Fibroblast of skin of right quadriceps (primary cell): ENCODE measurements at regions not wholly inside any gene's neighbourhood (a gene's known extent, or its start where the extent isn't known, plus 50 kb on each side); places are given as distances from the start of the nearest gene placed in this dataset.
"Not testable (repeated sequence)": the region's sequence is repeated elsewhere in the genome, so short reads cannot be mapped to it uniquely, and the experiment has no call there.

Experiments
- DNase-seq: peaks from one replicate; pipeline ENCODE4 v3.0.0-alpha.2; 2013

DNA sequence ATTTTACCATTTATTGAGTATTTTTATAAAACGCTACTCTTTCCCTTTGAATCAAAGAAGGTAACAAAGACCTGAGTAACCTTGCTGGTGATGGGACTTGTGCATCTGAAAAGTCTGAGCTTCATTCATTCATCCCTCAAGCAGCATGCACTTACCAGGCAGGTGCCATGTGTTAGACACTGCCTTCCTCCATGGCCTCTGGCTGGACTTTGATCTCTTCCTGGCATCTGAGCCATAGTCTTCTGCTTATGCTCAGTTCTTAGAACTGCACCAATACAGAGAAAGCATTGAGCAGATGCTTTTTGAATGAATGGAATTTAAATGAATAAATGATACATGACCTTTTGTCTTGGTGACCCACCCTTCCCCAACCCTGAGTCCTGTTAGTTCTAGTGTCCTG lies 251.4 kb upstream of the COPS8 start:
- no peak for DNase-seq

DNA sequence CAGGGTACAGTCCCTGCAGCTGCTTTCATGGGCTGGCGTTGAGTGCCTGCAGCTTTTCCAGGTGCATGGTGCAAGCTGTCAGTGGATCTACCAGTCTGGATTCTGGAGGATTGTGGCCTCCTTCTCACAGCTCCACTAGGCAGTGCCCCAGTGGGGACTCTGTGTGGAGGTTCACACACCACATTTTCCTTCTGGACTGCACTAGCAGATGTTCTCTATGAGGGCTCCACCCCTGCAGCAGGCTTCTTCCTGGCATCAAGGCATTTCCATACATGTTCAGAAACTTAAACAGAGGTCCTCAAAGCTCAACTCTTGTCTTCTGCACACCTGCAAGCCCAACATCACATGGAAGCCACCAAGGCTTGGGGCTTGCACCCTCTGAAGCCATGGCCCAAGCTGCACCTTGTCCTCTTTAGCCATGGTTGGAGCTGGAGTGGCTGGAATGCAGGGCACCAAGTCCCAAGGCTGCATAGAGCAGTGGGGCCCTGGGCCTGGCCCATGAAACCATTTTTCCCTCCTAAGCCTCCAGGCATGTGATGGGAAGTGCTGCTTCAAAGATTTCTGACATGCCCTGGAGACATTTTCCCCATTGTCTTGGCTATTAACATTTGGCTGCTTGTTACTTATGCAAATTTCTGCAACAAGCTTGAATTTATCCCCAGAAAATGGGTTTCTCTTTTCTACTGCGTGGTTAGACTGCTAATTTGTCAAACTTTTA lies 250.2 kb upstream of the COPS8 start:
- no peak for DNase-seq

- DNase-seq, result not testable (repeated sequence)
Observed at GRCh38 chr2:236836028-236836427, 249.7 kb upstream of the COPS8 start.

GRCh38 chr2:236840215-236840614 lies 245.5 kb upstream of the COPS8 start:
- peak; percentile 47 for DNase-seq

- no peak for DNase-seq
Observed at GRCh38 chr2:236840857-236841256, 244.8 kb upstream of the COPS8 start.

DNA sequence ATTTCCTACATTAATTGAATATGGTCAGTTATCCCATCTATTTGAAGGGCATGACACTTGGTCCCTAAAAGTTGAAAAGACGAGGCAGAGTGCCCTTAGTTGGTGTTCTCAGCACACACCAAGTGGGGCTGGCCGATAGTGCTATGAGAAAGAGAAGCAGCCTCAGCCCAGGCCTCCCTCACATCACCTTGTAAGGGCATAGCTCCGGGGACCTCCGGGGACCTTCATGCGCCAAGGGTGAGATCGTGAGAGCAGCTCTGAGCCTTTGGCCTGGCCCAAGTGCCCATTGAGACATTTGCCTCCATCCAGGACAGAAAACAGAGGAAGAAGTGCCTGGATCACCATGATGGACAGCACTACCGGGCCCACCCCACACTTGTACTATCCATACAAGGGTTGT lies 244.3 kb upstream of the COPS8 start:
- no peak for DNase-seq

GRCh38 chr2:236843161-236843968 lies 242.3 kb upstream of the COPS8 start:
- no peak for DNase-seq

GRCh38 chr2:236844711-236845110 lies 241.0 kb upstream of the COPS8 start:
- no peak for DNase-seq

- DNase-seq, result no peak
Observed at GRCh38 chr2:236847023-236847422, 238.7 kb upstream of the COPS8 start.

GRCh38 chr2:236847538-236848263 lies 238.0 kb upstream of the COPS8 start:
- DNase-seq, result no peak

- DNase-seq, result no peak
Observed at GRCh38 chr2:236848501-236848900, 237.2 kb upstream of the COPS8 start.

DNA sequence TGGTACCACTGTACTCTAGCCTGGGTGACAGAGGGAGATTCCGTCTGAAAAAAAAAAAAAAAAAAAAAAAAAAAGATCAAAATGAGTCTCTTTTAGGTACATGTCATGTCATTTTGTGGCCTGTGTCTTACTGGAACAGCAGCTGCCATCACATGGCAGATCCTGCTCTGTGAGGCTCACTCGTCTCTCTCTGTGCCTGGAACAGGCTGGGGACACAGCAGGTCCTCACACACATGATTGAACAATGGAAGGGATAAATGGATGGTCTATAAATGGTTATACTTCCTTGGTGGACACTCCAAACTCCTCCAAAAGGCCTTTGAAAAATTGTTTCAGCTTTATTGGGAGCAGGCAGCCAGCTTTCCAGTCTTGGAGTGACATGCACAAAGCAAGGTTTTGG lies 236.2 kb upstream of the COPS8 start:
- DNase-seq, result no peak

DNA sequence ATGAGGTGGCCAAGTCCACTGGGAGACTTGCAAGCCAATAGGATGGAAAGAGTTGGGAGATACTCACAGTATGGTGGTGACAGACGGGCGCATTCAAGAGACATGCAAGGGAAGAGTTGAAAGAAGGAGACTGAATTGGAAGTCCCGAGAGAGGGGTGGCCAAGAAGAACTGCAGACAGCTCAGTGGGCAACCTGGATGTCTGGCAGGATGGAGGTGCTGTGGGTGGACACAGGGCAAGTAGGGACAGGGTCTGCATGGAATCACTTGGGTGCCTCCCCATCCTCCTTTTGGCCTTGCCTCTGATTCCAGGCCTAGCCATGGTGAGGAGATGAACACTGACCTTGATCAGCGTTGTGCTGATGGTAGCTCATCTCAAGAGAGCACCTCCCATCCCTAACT lies 235.7 kb upstream of the COPS8 start:
- DNase-seq, result no peak

DNA sequence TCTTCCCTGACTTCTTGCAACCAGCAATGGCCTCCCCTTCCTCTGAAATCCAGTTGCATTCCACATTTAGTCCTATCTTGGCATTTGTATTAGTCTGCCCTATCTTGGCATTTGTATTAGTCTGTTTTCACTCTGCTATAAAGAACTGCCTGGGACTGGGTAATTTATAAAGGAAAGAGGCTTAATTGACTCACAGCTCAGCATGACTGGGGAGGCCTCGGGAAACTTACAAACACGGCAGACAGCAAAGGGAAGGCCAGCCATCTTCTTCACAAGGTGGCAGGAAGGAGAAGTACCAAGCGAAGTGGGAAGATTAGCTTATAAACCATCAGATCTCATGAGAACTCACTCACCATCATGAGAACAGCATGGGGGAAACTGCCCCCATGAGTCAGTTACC lies 234.5 kb upstream of the COPS8 start:
- DNase-seq, result no peak

DNA sequence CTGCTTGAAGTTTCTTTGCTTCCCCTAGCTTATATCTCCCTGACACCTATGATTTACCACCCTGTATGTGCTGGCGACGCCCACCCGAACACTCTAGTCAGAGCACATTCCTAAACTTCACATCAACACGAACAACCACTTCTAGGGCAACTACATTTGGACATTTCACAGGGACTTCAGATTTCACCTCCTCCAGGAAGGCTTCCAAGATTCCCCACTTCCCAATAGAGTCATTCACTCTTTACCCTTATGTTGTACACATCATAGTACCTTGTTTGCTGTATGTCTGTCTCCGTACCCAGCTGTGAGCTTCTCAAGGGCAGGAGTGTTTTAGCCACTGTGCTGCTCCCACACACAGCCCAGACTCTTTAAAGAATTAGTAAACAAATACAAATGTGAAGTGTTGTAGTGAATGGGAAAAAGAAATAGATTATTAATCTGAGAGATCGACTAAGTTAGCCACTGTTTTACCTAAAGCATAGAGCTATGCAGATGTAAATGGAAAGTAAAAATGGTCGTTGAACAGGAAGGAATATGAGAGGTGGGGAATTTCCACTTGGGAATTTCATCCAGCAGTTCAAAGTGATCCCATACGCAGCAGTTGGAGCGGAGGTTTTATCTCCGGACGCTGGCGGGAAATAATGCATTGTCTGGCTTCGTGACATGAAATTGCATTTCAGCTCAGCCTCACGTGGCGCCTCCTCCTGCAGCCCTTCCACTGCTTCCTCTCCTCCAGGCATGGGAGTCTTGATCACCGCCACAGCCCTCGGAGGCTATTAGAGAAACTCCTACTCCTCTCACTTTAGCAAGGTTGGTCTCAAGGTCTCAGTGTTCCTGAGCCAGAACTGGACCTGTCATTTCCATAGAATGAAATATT lies 233.4 kb upstream of the COPS8 start:
- no peak for DNase-seq

GRCh38 chr2:236852977-236853374 lies 232.7 kb upstream of the COPS8 start:
- DNase-seq, result peak; percentile 30

- no peak for DNase-seq
Observed at GRCh38 chr2:236853585-236854051, 232.1 kb upstream of the COPS8 start.

DNA sequence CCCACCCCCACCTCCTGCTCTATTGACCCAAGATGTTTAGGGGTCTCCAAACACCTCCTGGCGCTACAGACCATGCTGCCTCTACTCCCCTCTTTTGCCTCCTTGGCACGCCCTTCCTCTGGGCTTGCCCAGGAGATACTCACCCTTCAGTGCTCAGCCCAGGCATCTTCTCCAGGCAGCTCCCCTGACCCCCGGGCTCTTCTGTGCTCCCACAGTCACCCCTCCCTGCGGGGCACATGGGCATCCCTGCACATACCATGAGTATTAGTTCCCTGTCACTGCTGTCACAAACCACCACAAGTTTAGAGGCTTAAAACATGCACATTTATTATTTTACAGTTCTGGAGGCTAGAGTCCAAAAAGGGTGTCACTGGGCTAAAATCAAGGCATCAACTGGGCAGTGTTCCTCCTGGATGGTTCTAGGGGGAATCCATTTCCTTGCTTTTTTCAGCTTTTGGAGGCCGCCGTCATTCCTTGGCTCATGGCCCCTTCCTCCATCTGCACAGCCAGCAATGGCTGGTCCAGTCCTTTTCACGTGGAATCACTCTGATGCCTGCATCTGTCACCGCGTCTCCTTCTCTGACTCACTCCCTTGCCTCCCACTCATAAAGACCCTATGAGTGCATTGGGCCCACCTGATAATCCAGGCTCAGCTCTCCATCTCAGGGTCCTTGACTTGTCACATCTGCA lies 230.4 kb upstream of the COPS8 start:
- DNase-seq, result no peak

- no peak for DNase-seq
Observed at GRCh38 chr2:236855866-236856847, 229.5 kb upstream of the COPS8 start.

DNA sequence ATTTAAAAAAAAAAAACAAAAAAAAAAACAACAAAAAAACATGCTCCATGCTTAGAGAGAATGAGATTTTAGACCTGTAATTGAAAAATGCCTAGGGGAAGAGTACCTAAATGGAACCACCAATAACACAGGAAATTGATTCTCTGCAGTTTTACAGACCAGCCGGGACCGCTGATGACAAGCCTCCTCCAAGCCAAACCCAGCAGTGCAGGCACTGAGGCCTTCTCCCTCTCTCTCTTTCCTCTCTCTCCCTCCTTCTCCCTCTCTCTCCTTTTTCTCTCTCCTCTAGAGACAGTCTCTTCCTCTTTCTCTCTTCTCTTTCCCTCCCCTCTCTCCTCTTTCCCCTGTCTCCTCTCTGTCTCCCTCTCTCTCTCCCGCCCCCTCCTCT lies 228.8 kb upstream of the COPS8 start:
- DNase-seq, result no peak

DNA sequence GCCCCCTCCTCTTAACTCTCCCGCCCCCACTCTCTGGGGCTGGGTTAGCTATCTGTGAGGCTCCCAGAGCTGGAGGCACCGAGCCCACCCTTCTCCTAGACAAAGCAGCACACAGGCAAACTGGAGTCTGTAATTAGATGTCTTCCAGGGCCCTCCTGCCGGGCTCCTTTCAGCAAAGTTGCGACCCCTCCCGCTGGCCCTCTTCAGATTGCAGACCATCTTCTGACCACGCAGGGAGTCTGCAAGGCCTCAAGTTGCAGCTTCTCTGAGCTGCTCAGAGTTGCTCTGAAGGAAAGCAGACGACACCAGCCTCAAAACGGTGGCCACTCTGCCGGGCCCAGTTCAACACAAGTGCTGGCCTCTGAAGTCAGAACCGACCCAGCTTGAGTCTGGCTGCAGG lies 228.4 kb upstream of the COPS8 start:
- no peak for DNase-seq
